Sciatic nerve (tissue), 2 donors: ENCODE measurements at regions not wholly inside any gene's neighbourhood (a gene's known extent, or its start where the extent isn't known, plus 50 kb on each side); places are given as distances from the start of the nearest gene placed in this dataset.

Source experiments
- ATAC-seq: fragments of 200-7000 bp; cut with Tn5 transposase; one replicate; pipeline ENCODE4 v1.9.1; 2020; ENCODE audit warnings: mild to moderate bottlenecking, moderate library complexity
- DNase-seq: peaks from one replicate; pipeline ENCODE4 v3.0.0-alpha.2; 2020; ENCODE audit warnings: low spot score
- intact Hi-C: fragments of 100-400 bp; cut with DNase I; formaldehyde crosslinking; loops from one replicate; pipeline ENCODE4 v1.14.2; 2022
- donor health status: DM: no; HTN: no; CAD: no.
- donor health status: DM: no; HTN: no; CAD: no.

DNA sequence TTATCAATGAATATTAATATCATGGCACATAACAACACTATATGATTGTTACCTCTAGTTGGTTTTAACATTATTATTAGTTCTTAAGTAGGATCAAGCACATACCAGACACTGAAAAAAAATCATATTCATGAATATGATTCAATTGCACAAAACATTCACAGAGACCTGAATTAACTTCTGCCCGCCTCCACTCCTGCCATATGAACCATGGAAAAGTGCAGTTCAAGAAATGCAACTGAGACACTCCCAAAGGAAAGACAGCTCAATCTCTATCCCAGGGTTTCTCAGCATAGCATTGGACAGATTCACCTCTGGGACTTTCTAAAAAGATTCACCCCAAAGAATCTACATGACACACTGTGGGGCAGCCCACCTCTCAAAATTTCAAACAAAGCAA is 103.5 kb upstream of the KCNIP4 start:
- DNase-seq, result no peak
- intact Hi-C loops, result no loop called here

DNA sequence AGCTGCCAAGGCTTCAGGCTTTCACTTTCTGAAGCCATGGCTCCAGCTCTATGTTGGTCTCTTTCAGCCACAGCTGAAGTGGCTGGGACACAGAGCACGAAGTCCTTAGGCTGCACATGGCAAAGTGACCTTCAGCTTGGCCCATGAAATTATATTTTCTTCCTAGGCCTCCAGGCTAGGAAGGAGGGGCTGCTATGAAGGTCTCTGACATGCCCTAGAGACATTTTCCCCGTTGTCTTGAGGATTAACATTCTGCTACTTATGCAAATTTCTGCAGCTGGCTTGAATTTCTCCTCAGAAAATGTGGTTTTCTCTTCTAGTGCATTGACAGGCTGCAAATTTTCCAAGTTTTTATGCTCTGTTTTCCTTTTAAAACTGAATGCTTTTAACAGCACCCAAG is 99.8 kb upstream of the KCNIP4 start:
- ATAC-seq, result no peak
- intact Hi-C loops, result no loop called here

More for the DNA sequence above, 103.5 kb upstream of the KCNIP4 start:
- no peak for ATAC-seq

DNA sequence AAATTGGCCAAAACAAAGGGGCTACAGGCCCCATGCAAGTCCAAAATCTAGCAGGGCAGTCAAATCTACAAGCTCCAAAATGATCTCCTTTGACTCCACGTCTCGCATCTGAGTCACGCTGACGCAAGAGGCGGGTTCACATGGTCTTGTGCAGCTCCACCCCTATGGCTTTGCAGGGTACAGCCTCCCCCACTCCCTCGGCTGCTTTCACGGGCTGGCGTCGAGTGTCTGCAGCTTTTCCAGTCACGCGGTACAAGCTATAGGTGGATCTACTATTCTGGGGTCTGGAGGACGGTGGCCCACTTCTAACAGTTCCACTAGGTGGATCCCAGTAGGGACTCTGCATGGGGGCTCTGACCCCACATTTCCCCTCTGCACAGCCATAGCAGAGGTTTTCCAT is 99.2 kb upstream of the KCNIP4 start:
- ATAC-seq, result no peak
- no peak for DNase-seq
- intact Hi-C loops, result no loop called here

More for the DNA sequence above, 99.8 kb upstream of the KCNIP4 start:
- no peak for DNase-seq

DNA sequence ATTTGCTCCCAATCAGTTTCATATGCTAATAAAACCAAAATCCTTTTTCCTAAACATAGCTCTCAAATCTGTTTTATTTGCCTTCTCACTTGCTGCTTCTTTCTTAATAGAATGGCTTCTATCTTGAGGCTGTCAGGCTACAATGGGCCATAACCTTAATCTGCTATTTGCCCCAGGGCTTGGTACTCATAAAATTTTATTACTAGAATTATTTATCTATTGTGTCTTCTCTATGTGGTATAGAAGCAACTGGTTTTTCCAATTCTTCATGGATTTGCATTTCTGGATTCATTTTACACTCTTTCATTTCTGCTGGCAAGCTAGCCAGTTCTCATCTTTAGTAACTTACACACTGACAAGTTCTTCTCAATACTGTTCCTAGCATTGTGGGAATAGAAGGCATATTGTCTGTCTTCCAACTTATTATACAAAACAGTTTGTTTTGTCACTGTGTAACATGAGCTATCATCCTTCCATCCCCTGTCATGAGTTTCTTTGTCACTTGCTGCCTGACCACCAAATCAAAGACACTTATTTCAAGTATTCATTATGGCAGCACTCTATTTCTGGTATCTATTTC is 96.6 kb upstream of the KCNIP4 start:
- no peak for DNase-seq
- intact Hi-C loops, result no loop called here
- ATAC-seq, result no peak

DNA sequence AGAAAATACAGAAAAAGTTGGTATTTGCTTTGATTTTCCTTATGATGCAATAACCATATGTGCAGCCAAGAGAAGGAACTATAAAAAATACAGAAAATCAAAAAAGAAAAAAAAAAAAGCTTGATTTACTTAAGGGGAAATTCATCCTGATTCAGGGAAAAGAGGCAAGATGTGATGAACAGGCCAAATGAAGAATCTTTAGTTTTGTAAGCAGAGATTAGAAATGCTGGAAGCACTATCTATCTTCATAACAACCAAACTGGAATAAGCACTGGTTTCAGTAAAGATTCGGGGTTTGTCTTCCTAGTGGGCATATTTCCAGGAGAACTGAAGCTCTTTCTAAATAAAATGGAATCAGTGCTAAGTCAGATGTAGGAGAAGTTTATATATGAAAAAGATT is 82.9 kb upstream of the KCNIP4 start:
- ATAC-seq, result no peak
- intact Hi-C loops, result no loop called here
- DNase-seq, result no peak

DNA sequence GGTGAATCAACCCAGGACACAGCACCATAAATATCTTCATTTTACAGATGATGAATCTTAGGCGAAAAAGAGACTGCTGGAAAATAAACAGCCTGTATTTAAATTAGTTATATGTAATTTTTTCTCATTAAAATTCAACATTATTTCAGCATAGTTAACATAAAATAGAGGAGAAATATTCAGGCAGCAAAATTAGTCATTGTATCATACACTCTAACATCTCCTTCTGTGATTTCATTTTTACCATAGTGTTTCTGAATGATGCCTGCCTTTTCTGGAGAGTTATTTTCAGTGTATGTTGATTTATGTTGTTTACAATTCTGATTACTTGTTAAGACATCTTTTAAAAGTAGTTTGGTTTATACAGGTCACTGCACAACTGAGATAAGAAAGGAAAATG is 82.3 kb upstream of the KCNIP4 start:
- intact Hi-C loops, result no loop called here
- no peak for ATAC-seq

GRCh38 chr4:22030307-22030706 is 81.7 kb upstream of the KCNIP4 start:
- DNase-seq (no peak), ATAC-seq (no peak)
- intact Hi-C loops, result no loop called here

More for the DNA sequence above, 82.3 kb upstream of the KCNIP4 start:
- no peak for DNase-seq

GRCh38 chr4:22029803-22030202 is 81.2 kb upstream of the KCNIP4 start:
- DNase-seq (no peak), ATAC-seq (no peak)
- intact Hi-C loops, result no loop called here

GRCh38 chr4:22021106-22021505 is 72.5 kb upstream of the KCNIP4 start:
- ATAC-seq (no peak), DNase-seq (no peak)
- intact Hi-C loops, result no loop called here

DNA sequence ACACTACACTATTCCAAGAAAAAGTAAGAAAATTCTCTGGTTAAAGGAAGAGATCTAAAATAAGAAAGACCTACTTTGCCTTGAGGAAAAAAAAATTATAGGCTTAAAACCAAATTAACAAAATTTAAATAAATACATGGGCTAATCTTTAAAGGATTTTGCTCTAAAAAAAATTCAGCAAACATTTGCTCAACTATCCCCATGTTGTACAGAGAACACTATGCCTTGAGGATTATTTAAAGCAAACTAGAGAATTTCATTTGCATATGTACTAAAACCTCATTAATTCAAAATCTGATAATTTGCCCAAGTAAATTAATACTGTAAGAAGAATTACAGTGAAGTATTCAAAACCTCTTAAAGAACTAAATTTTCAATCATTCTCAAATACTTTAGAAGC is 71.6 kb upstream of the KCNIP4 start:
- ATAC-seq, result no peak
- DNase-seq, result no peak
- intact Hi-C loops, result no loop called here

GRCh38 chr4:22019676-22020075 is 71.1 kb upstream of the KCNIP4 start:
- intact Hi-C loops, result no loop called here
- DNase-seq (no peak), ATAC-seq (no peak)

- ATAC-seq (no peak), DNase-seq (no peak)
- intact Hi-C loops, result no loop called here
Measured at GRCh38 chr4:22014222-22014741, 65.7 kb upstream of the KCNIP4 start.

- no peak for DNase-seq
- intact Hi-C loops, result loop anchor here (10.0 kb wide), 1 partner anchor 1931 kb away; no protein-coding TSS in a partner anchor
- no peak for ATAC-seq
Measured at GRCh38 chr4:22003878-22004277, 55.3 kb upstream of the KCNIP4 start.
